GM12878 (cell line): ENCODE measurements at regions not wholly inside any gene's neighbourhood (a gene's known extent, or its start where the extent isn't known, plus 50 kb on each side); places are given as distances from the start of the nearest gene placed in this dataset.

Source experiments
- FOXM1 ChIP-seq: IDR thresholded peaks from 2 replicates; pipeline ENCODE4 v1.6.1; 2012; ENCODE audit warnings: low read depth, mild to moderate bottlenecking, inconsistent platforms, low read length, moderate library complexity
- GATAD2B ChIP-seq: fragments of 450-650 bp; conservative IDR thresholded peaks from 2 replicates; pipeline ENCODE4 v1.6.1; 2017; ENCODE audit warnings: low read depth, mild to moderate bottlenecking, moderate library complexity
- JUNB ChIP-seq: IDR thresholded peaks from 2 replicates; pipeline ENCODE4 v1.6.1; 2016; ENCODE audit warnings: antibody characterized with exemption, mild to moderate bottlenecking
- SMAD5 ChIP-seq: IDR thresholded peaks from 2 replicates; pipeline ENCODE4 v1.6.1; 2016; ENCODE audit warnings: antibody characterized with exemption, low read depth
- SRF ChIP-seq, 2 experiments: IDR thresholded peaks; 2 replicates each; pipeline ENCODE4 v1.6.1; 2011; ENCODE audit warnings: low read depth in 2 of 2, low read length in 2 of 2, mild to moderate bottlenecking in 1 of 2, moderate library complexity in 1 of 2
- STAT3 ChIP-seq: IDR thresholded peaks from 2 replicates; pipeline ENCODE4 v1.6.1; 2011; ENCODE audit warnings: low read depth, low read length, improper control_type of control experiment
- TBL1XR1 ChIP-seq: IDR thresholded peaks from 2 replicates; pipeline ENCODE4 v1.6.1; 2012; ENCODE audit warnings: low read depth, low read length, improper control_type of control experiment
- ZBED1 ChIP-seq: IDR thresholded peaks from 2 replicates; pipeline ENCODE4 v1.6.1; 2016; ENCODE audit warnings: borderline replicate concordance
- TF ChIP-seq, protein P1 (sequence below): fragments of 450-650 bp; IDR thresholded peaks from 2 replicates; pipeline ENCODE4 v1.6.1; 2016; ENCODE audit warnings: mild to moderate bottlenecking, moderate library complexity, borderline replicate concordance
- TF ChIP-seq, protein P2 (sequence below): fragments of 150-350 bp; IDR thresholded peaks from 2 replicates; pipeline ENCODE4 v1.6.1; 2016; ENCODE audit warnings: low read depth, low read length
- TF ChIP-seq, protein P3 (sequence below): IDR thresholded peaks from 2 replicates; pipeline ENCODE4 v1.6.1; 2011; ENCODE audit warnings: low read depth, low read length, improper control_type of control experiment, borderline replicate concordance
- TF ChIP-seq, protein P4 (sequence below): fragments of 450-650 bp; IDR thresholded peaks from 2 replicates; pipeline ENCODE4 v1.6.1; 2017; ENCODE audit warnings: antibody characterized with exemption, mild to moderate bottlenecking, moderate library complexity

DNA sequence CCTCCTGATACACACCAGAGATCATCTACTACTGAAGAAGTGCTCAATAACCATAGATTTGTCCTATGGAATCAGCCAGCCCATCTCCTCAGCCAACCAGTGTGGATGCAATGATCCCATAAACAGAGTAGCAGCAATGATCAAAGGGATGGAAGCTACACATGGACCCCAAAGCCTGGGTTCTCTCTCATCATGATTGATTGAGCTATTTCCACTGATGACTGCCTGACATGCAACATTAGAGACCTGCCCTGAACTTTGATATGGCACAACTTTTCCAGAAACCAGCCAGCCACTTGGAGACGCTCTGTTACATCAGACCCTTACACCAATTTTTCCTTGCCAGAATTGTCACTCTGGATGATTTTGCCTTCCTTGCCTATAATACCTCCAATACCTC lies 471.6 kb downstream of the BUD13 start (continued):
- TF ChIP-seq, protein P1, sequence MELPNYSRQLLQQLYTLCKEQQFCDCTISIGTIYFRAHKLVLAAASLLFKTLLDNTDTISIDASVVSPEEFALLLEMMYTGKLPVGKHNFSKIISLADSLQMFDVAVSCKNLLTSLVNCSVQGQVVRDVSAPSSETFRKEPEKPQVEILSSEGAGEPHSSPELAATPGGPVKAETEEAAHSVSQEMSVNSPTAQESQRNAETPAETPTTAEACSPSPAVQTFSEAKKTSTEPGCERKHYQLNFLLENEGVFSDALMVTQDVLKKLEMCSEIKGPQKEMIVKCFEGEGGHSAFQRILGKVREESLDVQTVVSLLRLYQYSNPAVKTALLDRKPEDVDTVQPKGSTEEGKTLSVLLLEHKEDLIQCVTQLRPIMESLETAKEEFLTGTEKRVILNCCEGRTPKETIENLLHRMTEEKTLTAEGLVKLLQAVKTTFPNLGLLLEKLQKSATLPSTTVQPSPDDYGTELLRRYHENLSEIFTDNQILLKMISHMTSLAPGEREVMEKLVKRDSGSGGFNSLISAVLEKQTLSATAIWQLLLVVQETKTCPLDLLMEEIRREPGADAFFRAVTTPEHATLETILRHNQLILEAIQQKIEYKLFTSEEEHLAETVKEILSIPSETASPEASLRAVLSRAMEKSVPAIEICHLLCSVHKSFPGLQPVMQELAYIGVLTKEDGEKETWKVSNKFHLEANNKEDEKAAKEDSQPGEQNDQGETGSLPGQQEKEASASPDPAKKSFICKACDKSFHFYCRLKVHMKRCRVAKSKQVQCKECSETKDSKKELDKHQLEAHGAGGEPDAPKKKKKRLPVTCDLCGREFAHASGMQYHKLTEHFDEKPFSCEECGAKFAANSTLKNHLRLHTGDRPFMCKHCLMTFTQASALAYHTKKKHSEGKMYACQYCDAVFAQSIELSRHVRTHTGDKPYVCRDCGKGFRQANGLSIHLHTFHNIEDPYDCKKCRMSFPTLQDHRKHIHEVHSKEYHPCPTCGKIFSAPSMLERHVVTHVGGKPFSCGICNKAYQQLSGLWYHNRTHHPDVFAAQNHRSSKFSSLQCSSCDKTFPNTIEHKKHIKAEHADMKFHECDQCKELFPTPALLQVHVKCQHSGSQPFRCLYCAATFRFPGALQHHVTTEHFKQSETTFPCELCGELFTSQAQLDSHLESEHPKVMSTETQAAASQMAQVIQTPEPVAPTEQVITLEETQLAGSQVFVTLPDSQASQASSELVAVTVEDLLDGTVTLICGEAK, result no peak
- TF ChIP-seq, protein P2, sequence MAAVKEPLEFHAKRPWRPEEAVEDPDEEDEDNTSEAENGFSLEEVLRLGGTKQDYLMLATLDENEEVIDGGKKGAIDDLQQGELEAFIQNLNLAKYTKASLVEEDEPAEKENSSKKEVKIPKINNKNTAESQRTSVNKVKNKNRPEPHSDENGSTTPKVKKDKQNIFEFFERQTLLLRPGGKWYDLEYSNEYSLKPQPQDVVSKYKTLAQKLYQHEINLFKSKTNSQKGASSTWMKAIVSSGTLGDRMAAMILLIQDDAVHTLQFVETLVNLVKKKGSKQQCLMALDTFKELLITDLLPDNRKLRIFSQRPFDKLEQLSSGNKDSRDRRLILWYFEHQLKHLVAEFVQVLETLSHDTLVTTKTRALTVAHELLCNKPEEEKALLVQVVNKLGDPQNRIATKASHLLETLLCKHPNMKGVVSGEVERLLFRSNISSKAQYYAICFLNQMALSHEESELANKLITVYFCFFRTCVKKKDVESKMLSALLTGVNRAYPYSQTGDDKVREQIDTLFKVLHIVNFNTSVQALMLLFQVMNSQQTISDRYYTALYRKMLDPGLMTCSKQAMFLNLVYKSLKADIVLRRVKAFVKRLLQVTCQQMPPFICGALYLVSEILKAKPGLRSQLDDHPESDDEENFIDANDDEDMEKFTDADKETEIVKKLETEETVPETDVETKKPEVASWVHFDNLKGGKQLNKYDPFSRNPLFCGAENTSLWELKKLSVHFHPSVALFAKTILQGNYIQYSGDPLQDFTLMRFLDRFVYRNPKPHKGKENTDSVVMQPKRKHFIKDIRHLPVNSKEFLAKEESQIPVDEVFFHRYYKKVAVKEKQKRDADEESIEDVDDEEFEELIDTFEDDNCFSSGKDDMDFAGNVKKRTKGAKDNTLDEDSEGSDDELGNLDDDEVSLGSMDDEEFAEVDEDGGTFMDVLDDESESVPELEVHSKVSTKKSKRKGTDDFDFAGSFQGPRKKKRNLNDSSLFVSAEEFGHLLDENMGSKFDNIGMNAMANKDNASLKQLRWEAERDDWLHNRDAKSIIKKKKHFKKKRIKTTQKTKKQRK, result no peak
- TF ChIP-seq STAT3, result no peak
- no peak for TF ChIP-seq JUNB
- TF ChIP-seq, protein P3, sequence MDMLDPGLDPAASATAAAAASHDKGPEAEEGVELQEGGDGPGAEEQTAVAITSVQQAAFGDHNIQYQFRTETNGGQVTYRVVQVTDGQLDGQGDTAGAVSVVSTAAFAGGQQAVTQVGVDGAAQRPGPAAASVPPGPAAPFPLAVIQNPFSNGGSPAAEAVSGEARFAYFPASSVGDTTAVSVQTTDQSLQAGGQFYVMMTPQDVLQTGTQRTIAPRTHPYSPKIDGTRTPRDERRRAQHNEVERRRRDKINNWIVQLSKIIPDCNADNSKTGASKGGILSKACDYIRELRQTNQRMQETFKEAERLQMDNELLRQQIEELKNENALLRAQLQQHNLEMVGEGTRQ, result no peak
- TF ChIP-seq SMAD5, result no peak
- TF ChIP-seq GATAD2B, result no peak
- TF ChIP-seq FOXM1, result no peak
- no peak for TF ChIP-seq SRF (IDR thresholded peaks at IDR 0.05; ENCODE audit: low read depth in 2 of 2, low read length in 2 of 2)
- no peak for TF ChIP-seq TBL1XR1
- TF ChIP-seq ZBED1, result no peak
- TF ChIP-seq, protein P4, sequence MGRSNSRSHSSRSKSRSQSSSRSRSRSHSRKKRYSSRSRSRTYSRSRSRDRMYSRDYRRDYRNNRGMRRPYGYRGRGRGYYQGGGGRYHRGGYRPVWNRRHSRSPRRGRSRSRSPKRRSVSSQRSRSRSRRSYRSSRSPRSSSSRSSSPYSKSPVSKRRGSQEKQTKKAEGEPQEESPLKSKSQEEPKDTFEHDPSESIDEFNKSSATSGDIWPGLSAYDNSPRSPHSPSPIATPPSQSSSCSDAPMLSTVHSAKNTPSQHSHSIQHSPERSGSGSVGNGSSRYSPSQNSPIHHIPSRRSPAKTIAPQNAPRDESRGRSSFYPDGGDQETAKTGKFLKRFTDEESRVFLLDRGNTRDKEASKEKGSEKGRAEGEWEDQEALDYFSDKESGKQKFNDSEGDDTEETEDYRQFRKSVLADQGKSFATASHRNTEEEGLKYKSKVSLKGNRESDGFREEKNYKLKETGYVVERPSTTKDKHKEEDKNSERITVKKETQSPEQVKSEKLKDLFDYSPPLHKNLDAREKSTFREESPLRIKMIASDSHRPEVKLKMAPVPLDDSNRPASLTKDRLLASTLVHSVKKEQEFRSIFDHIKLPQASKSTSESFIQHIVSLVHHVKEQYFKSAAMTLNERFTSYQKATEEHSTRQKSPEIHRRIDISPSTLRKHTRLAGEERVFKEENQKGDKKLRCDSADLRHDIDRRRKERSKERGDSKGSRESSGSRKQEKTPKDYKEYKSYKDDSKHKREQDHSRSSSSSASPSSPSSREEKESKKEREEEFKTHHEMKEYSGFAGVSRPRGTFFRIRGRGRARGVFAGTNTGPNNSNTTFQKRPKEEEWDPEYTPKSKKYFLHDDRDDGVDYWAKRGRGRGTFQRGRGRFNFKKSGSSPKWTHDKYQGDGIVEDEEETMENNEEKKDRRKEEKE, result no peak
